ENCODE measurements at regions not wholly inside any gene's neighbourhood (a gene's known extent, or its start where the extent isn't known, plus 50 kb on each side); places are given as distances from the start of the nearest gene placed in this dataset.

- DNase-seq (ENCODE audit: low spot score) = no peak
These were observed 57.0 kb downstream of the PHLDA1 start for GRCh38 chr12:75974323-75975187.

- DNase-seq (ENCODE audit: low spot score) = no peak
These were observed 60.3 kb downstream of the PHLDA1 start for GRCh38 chr12:75971253-75971652.

- DNase-seq (ENCODE audit: low spot score) = no peak
These were observed 61.3 kb downstream of the PHLDA1 start for GRCh38 chr12:75970310-75970709.

GRCh38 chr12:75969768-75970167, 61.8 kb downstream of the PHLDA1 start:
- peak; percentile 34 for DNase-seq (ENCODE audit: low spot score)

- no peak for DNase-seq (ENCODE audit: low spot score)
These were observed 65.9 kb downstream of the PHLDA1 start for GRCh38 chr12:75965661-75966060.

GRCh38 chr12:75964150-75964549, 67.4 kb downstream of the PHLDA1 start:
- no peak for DNase-seq (ENCODE audit: low spot score)

GRCh38 chr12:75961878-75962277, 69.7 kb downstream of the PHLDA1 start:
- no peak for DNase-seq (ENCODE audit: low spot score)

- DNase-seq (ENCODE audit: low spot score) = no peak
These were observed 70.5 kb downstream of the PHLDA1 start for GRCh38 chr12:75960954-75961661.

GRCh38 chr12:75960086-75960910, 71.3 kb downstream of the PHLDA1 start:
- DNase-seq (ENCODE audit: low spot score) = peak; percentile 72

- no peak for DNase-seq (ENCODE audit: low spot score)
These were observed 72.1 kb downstream of the PHLDA1 start for GRCh38 chr12:75959506-75959905.

GRCh38 chr12:75959060-75959459, 72.5 kb downstream of the PHLDA1 start:
- peak; percentile 69 for DNase-seq (ENCODE audit: low spot score)

GRCh38 chr12:75955251-75955650, 76.3 kb downstream of the PHLDA1 start:
- DNase-seq (ENCODE audit: low spot score) = peak; percentile 23

- no peak for DNase-seq (ENCODE audit: low spot score)
These were observed 76.8 kb downstream of the PHLDA1 start for GRCh38 chr12:75954749-75955148.

GRCh38 chr12:75954041-75954440, 77.5 kb downstream of the PHLDA1 start:
- DNase-seq (ENCODE audit: low spot score) = peak; percentile 24

- DNase-seq (ENCODE audit: low spot score) = no peak
These were observed 78.2 kb downstream of the PHLDA1 start for GRCh38 chr12:75953312-75953906.

- no peak for DNase-seq (ENCODE audit: low spot score)
These were observed 79.9 kb downstream of the PHLDA1 start for GRCh38 chr12:75951399-75952278.

- DNase-seq (ENCODE audit: low spot score) = no peak
These were observed 84.3 kb downstream of the PHLDA1 start for GRCh38 chr12:75947156-75947723.

- DNase-seq (ENCODE audit: low spot score) = no peak
These were observed 86.0 kb downstream of the PHLDA1 start for GRCh38 chr12:75945581-75945980.

GRCh38 chr12:75944905-75945432, 86.6 kb downstream of the PHLDA1 start:
- no peak for DNase-seq (ENCODE audit: low spot score)
